ENCODE measurements at regions not wholly inside any gene's neighbourhood (a gene's known extent, or its start where the extent isn't known, plus 50 kb on each side); places are given as distances from the start of the nearest gene placed in this dataset.

DNA sequence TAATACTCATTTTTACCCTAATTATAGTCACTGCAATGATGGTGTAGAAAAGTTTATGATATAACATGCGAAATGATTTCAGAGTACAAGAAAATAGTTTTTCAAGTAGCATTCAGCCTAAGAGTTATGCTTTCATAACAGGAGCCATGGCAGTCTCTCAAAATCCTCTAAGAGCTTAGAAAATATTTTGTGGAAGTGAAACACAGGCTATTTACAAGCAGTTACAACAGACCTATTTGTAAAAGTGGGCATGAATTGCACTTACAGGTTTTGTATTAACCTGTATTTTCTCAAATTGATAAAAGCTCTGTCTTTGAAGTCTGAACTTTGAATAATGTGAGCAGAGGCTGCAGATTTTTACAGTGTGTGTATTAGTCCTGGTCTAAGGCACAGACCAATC is 523.3 kb downstream of the LRRC70 start:
- POLR2A ChIA-PET (ENCODE audit: unreplicated experiment), result no interaction called here
- no peak overlapping the region for H2BK20ac ChIP-seq (ENCODE audit: low read depth, low read length)
- in situ Hi-C loops (cut with MboI; ENCODE audit: low sequenced_read_pairs), result no loop called here

More for the DNA sequence above, 523.3 kb downstream of the LRRC70 start:
- Histone ChIP-seq H3K4me1 (ENCODE audit: control insufficient read depth, insufficient read depth, low read length) (no peaks in the 10 kb centered on the region), H2AK9ac (replicated peaks; ENCODE audit: low read depth, low read length, poor library complexity) (no peak overlapping the region), H4K91ac (ENCODE audit: insufficient read depth, low read depth, low read length) (no peak overlapping the region), H4K20me1 (ENCODE audit: insufficient read depth, low read length) (no peaks in the 10 kb centered on the region), H3K9me1 (ENCODE audit: insufficient read depth, low read length) (no peaks in the 10 kb centered on the region), H3K27me3 (ENCODE audit: control insufficient read depth, insufficient read depth, low read length) (no peaks in the 10 kb centered on the region), H3K18ac (ENCODE audit: low read depth, low read length) (no peak overlapping the region), H4K8ac (ENCODE audit: low read depth in 2 of 2, low read length in 2 of 2) (no peak overlapping the region), H3K27ac (ENCODE audit: insufficient read depth, low read length) (no peak overlapping the region), H3K4ac (ENCODE audit: low read depth, low read length) (no peak overlapping the region), H3K4me3 (ENCODE audit: insufficient read depth, low read depth, low read length) (no peak overlapping the region), H3K4me2 (ENCODE audit: low read depth, low read length) (no peak overlapping the region), H2AK5ac (ENCODE audit: low read depth, low read length) (no peak overlapping the region), H2BK120ac (ENCODE audit: low read depth, low read length) (no peak overlapping the region), H3K56ac (ENCODE audit: extremely low read depth, insufficient read depth, low read length) (no peak overlapping the region), H4K5ac (ENCODE audit: low read depth, low read length) (no peak overlapping the region), H2BK5ac (ENCODE audit: low read depth, low read length, poor library complexity, severe bottlenecking) (no peak overlapping the region), H3K79me1 (ENCODE audit: low read depth in 1 of 2, low read length in 2 of 2) (no peaks in the 10 kb centered on the region), H2BK15ac (ENCODE audit: low read depth, low read length) (no peak overlapping the region), H3K36me3 (ENCODE audit: control insufficient read depth, insufficient read depth, low read length) (no peaks in the 10 kb centered on the region), H3K23ac (ENCODE audit: low read depth, low read length) (no peak overlapping the region), H3K9me3 (ENCODE audit: control insufficient read depth, insufficient read depth, low read length) (peaks cover 4% of the 10 kb centered on the region; the same call in 1 of the 2 replicates), H2AFZ (replicated peaks; ENCODE audit: low read length, poor library complexity) (no peak overlapping the region), H3K14ac (replicated peaks; ENCODE audit: low read depth, low read length) (no peak overlapping the region), H3K9ac (ENCODE audit: low read depth, low read length) (no peak overlapping the region)
- intact Hi-C loops (cut with micrococcal nuclease), result no loop called here
- CTCF ChIA-PET, result no interaction called here
- no TSS peak for BruUV-seq (replicated peaks)
- TF ChIP-seq MXI1 (IDR thresholded peaks at IDR 0.05; ENCODE audit: borderline replicate concordance, low read depth, low read length), result no peak
- TF ChIP-seq BHLHE40 (IDR thresholded peaks at IDR 0.05; ENCODE audit: low read depth, low read length), result no peak
- TF ChIP-seq, protein P1, sequence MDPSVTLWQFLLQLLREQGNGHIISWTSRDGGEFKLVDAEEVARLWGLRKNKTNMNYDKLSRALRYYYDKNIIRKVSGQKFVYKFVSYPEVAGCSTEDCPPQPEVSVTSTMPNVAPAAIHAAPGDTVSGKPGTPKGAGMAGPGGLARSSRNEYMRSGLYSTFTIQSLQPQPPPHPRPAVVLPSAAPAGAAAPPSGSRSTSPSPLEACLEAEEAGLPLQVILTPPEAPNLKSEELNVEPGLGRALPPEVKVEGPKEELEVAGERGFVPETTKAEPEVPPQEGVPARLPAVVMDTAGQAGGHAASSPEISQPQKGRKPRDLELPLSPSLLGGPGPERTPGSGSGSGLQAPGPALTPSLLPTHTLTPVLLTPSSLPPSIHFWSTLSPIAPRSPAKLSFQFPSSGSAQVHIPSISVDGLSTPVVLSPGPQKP (IDR thresholded peaks at IDR 0.05; ENCODE audit: borderline replicate concordance, low read depth, low read length), result no peak
- no peak for TF ChIP-seq POLR2A (IDR thresholded peaks at IDR 0.05; ENCODE audit: low read depth, low read length)
- no peak for TF ChIP-seq RFX5 (IDR thresholded peaks at IDR 0.05; ENCODE audit: low read depth, low read length)
- no peak for TF ChIP-seq NFE2L2 (IDR thresholded peaks at IDR 0.05; ENCODE audit: low read depth, low read length)
- no peak for TF ChIP-seq MAZ (IDR thresholded peaks at IDR 0.05; ENCODE audit: borderline replicate concordance, low read depth, low read length)
- TF ChIP-seq, protein P2, sequence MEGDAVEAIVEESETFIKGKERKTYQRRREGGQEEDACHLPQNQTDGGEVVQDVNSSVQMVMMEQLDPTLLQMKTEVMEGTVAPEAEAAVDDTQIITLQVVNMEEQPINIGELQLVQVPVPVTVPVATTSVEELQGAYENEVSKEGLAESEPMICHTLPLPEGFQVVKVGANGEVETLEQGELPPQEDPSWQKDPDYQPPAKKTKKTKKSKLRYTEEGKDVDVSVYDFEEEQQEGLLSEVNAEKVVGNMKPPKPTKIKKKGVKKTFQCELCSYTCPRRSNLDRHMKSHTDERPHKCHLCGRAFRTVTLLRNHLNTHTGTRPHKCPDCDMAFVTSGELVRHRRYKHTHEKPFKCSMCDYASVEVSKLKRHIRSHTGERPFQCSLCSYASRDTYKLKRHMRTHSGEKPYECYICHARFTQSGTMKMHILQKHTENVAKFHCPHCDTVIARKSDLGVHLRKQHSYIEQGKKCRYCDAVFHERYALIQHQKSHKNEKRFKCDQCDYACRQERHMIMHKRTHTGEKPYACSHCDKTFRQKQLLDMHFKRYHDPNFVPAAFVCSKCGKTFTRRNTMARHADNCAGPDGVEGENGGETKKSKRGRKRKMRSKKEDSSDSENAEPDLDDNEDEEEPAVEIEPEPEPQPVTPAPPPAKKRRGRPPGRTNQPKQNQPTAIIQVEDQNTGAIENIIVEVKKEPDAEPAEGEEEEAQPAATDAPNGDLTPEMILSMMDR (conservative IDR thresholded peaks at IDR 0.05; ENCODE audit: low read depth, low read length), result no peak
- ATAC-seq (ENCODE audit: low read depth), result no peak
- no peak for DNase-seq
- dilution Hi-C loops (cut with HindIII; ENCODE audit: low sequenced_read_pairs, unreplicated experiment), result no loop called here
- WGBS, 2 experiments (ENCODE audit: extremely low coverage in 2 of 2, insufficient read length in 1 of 2), result no CpG with 5 or more reads among the region's 1 CpG

Data from IMR-90 (cell line).